Omental fat pad (tissue), 3 donors: ENCODE measurements at regions not wholly inside any gene's neighbourhood (a gene's known extent, or its start where the extent isn't known, plus 50 kb on each side); places are given as distances from the start of the nearest gene placed in this dataset.

ENCODE experiments used
- ATAC-seq: fragments of 150-250 bp; one replicate; pipeline ENCODE4 v1.9.1; 2016; ENCODE audit warnings: mild to moderate bottlenecking, moderate library complexity; ENCODE audit not compliant: low FRiP score
- DNase-seq: peaks from one replicate; pipeline ENCODE4 v3.0.0-alpha.2; 2019; ENCODE audit warnings: low spot score
- CTCF ChIP-seq, 3 donors: fragments of 450-650 bp; IDR thresholded peaks; one replicate each; pipeline ENCODE4 v1.5.1; 2016 to 2017; ENCODE audit warnings: antibody characterized with exemption in 3 of 3, mild to moderate bottlenecking in 3 of 3, moderate library complexity in 2 of 3

GRCh38 chr18:22603902-22604301 is 186.2 kb upstream of the CTAGE1 start:
- DNase-seq (no peak), ATAC-seq (no peak)
- no peak for TF ChIP-seq CTCF (IDR thresholded peaks at IDR 0.05)

GRCh38 chr18:22604390-22604985 is 186.8 kb upstream of the CTAGE1 start:
- TF ChIP-seq CTCF (IDR thresholded peaks at IDR 0.05): no peak
- peak; percentile 28 for ATAC-seq
- no peak for DNase-seq

GRCh38 chr18:22604986-22605421 is 187.3 kb upstream of the CTAGE1 start:
- ATAC-seq: no peak
- no peak for DNase-seq
- no peak for TF ChIP-seq CTCF (IDR thresholded peaks at IDR 0.05)

GRCh38 chr18:22605736-22606135 is 188.0 kb upstream of the CTAGE1 start:
- ATAC-seq (no peak), DNase-seq (no peak)
- no peak for TF ChIP-seq CTCF (IDR thresholded peaks at IDR 0.05)

GRCh38 chr18:22606563-22607283 is 189.0 kb upstream of the CTAGE1 start:
- DNase-seq (no peak), ATAC-seq (no peak)
- no peak for TF ChIP-seq CTCF (IDR thresholded peaks at IDR 0.05)

- DNase-seq: no peak
- TF ChIP-seq CTCF (IDR thresholded peaks at IDR 0.05): no peak
Observed at GRCh38 chr18:22607284-22607635, 189.5 kb upstream of the CTAGE1 start.

GRCh38 chr18:22608847-22609246 is 191.1 kb upstream of the CTAGE1 start:
- DNase-seq (no peak), ATAC-seq (no peak)
- no peak for TF ChIP-seq CTCF (IDR thresholded peaks at IDR 0.05)

More at GRCh38 chr18:22607284-22607635, 189.5 kb upstream of the CTAGE1 start:
- no peak for ATAC-seq
